HCEC 1CT (cell line): ENCODE measurements at regions not wholly inside any gene's neighbourhood (a gene's known extent, or its start where the extent isn't known, plus 50 kb on each side); places are given as distances from the start of the nearest gene placed in this dataset.

Experiments used
- DNase-seq: peaks from one replicate; pipeline ENCODE4 v3.0.0-alpha.2; 2017

GRCh38 chr11:104830508-104830907 is 67.8 kb downstream of the CASP12 start:
- DNase-seq: no peak

DNA sequence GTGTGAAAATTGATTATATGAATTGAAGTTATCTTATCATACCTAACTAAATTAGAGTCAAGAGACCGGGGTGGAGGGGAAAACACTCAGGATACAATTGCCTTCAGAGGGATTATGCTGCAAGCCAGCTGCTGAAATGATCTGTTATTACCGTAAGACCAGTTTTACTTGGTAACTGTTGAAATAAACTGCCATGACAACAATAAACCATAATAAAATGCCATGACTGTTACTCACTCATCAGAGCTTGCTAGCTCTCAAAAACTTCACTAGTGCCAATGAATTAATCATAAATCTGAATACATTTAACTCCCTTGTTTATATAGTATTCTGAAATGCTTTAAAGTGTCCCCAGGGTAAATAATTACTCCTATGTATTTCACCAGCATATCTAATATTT is 68.2 kb downstream of the CASP12 start:
- peak; percentile 76 for DNase-seq

GRCh38 chr11:104826772-104827171 is 71.5 kb downstream of the CASP12 start:
- no peak for DNase-seq

DNA sequence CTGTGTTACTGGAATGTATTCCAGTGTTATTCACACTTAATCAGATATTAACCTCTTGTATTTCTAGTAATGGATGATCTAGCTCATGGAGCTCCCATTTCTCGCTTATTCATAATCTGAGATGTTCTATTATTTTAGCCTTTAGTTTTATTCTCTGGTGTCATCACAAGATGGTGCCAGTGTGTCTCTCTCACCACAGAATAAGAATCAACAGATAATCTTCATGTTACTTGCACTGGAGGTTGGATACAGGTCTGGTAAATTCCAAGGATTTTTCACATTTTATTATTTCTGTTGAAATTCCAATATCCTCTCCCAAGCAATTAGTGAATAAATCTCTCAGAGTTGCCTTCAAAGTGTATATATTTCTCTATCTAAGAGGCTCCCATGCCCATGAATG is 74.6 kb downstream of the CASP12 start:
- no peak for DNase-seq

DNA sequence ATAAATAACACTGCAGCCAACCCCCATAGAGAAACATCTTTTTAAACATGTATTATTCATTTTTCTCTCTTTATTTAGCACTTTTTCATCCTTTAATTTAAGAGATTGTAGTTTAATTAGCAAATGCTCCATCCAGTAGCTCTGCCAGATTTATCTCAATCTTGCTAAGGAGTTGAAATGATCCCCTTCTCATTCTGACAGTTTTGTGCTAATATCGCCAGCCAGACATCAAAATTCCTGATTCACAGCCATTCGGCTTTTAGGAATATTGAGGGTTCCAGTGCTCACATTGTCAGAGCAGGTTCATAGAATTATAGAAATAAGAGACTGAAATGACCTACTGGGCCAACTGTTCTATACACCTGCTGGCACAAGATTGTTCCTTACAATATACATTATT is 77.8 kb downstream of the CASP12 start:
- DNase-seq: no peak

DNA sequence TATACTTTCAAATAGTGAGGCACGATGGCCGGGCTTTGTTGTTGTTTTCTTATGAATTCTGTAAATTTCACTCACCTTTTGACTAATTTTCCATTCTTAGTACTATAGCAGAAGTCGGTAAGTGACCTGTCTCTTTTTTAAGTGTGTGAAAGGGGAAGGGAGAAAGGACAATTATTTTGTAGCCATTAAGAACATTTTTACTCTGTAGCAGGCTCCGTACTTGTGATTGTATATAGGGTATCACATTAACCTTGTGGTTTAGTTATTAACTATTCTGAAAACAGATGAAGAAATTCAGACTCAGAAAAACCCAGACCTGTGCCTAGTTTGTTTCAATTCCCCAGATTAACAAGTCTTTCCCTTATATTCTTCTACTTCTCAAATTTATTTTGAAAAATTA is 78.7 kb downstream of the CASP12 start:
- DNase-seq: no peak

GRCh38 chr11:104819107-104819506 is 79.2 kb downstream of the CASP12 start:
- no peak for DNase-seq

GRCh38 chr11:104817973-104818372 is 80.3 kb downstream of the CASP12 start:
- DNase-seq: no peak

GRCh38 chr11:104813532-104813931 is 84.7 kb downstream of the CASP12 start:
- DNase-seq: no peak

GRCh38 chr11:104812103-104812788 is 86.0 kb downstream of the CASP12 start:
- DNase-seq: no peak

GRCh38 chr11:104803776-104804175 is 94.5 kb downstream of the CASP12 start:
- no peak for DNase-seq

- no peak for DNase-seq
Observed at GRCh38 chr11:104799251-104799650, 99.0 kb downstream of the CASP12 start.

DNA sequence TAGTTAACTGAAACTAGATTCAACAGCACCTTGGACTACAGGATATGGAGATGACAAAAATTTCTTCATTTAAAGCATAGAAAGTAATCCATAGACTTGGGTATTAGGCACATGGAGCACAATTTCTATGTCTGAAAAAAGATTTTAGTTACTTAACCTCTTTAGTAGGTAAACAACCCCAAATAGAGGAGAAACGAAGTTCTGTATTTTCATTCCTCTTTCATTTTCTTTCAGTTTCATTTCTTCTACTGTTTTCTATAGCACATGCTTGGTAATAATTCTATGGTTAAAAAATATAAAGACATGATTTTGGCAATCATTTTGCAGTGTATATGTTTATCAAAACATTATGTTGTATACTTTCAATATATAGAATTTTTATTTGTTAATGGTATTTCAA is 99.5 kb downstream of the CASP12 start:
- DNase-seq: no peak

DNA sequence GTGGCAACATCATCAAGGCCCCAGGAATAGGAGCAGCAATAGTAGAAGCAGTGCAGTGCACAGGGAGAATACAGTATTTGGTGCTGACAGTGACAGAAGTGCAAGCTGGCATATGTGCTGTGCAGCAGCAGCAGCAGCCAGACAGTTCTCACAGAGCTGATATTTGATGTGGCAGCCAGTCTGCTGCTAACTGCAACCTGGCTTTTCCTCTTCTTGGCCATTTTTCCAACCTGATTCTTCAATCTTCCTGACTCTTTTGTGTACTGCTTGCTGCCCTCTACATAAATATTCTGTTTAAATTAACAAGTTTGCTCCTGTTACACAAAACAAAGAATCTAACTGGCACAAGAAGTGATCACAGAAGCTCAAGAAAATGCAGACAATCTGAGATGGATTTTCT is 102.0 kb downstream of the CASP12 start:
- no peak for DNase-seq

DNA sequence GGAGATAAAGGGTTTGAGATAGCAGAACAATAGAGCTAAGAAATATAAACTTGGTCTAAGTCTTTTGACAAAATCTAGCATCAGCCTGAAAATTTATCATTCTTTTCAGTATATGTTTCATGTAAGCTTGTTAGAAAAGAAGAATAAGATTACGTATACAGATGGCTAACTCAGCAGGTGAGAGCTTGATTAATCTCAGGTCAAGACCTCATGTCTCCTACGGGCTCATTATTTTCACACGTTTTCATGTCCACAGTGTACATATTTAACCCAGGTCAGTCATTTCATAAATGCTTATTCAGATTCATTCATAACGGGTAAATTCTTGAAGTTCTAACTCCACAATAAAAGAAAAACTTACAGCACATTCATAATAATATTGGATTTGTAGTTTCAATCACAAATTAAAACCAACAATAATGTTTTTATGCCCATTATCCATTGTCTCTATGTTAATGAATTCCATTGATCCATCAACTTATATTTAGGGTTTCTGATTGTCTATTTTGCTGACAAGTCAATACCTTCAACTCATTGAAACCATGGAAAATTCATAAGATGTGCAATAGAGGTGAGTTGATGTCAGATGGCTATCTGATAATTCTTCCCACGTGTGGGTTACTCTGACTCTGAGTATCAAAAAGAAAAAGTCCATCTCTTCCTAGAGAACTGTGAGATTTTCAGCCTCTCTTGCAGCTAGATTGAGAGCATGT is 102.6 kb downstream of the CASP12 start:
- DNase-seq: no peak

DNA sequence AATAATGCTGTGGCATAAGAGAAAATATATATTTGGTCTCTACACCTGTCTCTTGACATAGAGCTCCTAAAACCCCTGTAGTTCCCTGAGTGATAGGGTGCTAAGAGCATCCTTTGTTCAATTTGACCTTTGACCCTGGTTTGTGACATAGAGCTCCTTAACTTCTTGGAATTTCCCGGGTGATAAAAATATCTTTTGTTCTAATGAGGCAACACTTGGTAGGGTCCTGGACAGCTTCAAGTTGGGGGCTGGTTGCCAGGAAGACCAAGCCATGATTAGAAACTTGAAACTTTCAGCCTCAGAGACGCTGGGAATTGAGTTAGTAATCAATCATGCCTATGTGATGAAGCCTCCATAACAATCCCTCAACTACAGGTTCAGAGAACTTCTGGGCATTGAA is 105.4 kb downstream of the CASP12 start:
- DNase-seq: no peak

GRCh38 chr11:104791896-104792295 is 106.4 kb downstream of the CASP12 start:
- no peak for DNase-seq

DNA sequence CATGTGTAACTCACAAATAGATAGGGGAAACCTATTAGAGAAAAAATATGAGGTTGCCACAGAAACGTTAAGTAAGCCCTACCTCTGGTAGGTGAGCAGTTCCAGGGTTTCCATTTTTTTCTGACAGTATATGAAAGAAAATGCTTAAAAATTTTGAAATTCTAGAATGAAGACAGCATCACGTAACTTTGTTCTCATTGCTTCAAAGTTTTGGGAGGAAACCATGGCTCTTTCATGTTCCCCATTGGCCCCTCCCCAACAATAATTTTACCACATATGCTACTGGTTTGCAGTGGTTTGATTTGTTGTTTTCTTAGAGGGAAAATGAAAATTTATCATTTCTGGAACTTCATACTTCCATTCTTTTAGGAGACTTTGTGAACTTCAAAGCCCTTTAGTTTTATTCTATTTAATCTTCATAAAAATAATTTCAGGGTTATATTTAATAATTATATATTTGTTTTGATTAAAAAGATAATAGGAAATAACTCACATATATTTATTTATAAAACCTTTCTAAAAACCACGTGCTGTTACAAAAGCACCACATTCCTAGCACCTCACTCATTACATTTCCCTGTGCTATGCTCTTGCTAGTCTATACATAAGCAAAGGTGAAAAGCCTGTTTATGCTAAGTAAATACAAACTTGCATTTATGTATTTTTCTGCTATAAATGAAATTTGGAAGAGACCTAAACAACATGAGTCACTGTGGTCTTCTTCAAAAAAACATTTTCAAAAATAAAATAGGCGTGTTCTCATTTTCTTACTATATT is 113.4 kb downstream of the CASP12 start:
- peak; percentile 8 for DNase-seq

DNA sequence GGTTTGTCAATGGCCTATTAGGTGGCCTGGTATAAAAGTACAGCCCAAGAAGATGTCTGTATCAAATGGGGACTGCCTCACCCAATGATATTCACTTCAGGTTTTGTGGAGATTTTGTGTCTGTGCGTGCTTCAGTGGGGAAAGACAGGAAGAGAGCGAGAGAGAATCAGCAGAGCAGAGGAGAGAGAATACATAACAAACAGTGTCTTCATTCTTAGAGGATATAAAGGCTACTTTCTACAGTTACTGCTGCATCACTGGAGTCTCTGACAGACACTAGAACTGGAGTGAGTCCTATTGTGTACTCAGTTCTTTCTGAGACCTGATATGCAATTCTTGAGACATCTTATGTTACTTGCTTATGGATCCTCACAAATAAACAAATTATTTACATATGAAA is 115.0 kb downstream of the CASP12 start:
- no peak for DNase-seq

GRCh38 chr11:104782377-104782754 is 115.9 kb downstream of the CASP12 start:
- no peak for DNase-seq

- no peak for DNase-seq
Observed at GRCh38 chr11:104781719-104782376, 116.4 kb downstream of the CASP12 start.

DNA sequence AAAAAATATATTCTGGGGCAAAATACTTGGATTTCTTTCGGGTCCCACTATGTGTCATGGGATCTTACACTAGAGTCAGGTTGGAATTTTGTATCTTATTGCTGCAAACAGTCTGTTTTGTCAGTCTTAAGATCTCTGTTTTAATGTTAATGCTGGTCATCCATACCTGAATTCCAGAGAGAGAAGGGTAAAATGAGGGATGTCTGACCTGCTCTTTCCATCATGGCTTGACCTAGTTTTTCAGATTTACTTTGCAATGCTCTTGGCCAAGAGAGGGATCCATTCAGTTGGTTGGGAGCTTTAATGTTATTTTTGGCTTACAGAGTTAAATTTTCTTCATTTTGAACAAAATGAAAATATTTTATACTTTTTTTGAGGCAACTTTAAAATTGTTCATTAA is 117.2 kb downstream of the CASP12 start:
- DNase-seq: no peak

DNA sequence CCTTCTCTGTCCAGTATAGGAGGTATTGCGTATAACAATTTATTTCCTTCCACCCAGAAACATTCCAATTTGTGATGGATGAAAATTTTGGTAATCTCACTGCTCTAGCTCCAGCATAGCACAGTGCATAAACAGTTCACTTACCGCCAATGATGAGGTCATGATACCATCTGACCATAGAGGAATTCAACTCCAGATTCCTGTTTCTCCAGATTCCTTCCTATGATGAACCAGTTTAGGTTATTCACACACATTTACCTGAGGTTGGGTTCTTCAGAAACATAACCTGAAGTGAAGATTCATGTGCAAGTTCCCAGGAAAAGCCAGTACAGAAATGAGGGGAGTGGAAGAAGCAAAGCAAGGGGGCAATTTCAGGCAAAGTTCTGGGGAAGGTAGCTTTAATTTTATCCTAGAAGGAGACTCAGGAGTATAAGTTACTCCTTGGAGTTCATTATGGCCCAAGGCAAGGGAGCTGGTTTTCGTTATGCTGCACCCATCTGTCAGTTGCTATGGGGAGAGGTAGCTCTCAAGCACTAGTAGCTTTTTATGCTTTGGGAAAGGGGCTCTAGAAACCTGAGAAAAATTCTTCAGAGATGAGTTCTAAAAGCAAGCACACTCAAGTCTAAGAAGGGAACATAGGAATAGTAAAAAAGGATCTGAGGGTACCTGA is 121.6 kb downstream of the CASP12 start:
- no peak for DNase-seq
